H1 (cell line): ENCODE measurements at regions not wholly inside any gene's neighbourhood (a gene's known extent, or its start where the extent isn't known, plus 50 kb on each side); places are given as distances from the start of the nearest gene placed in this dataset.

Experiments used
- CTCF ChIP-seq, 3 experiments: IDR thresholded peaks; 1 replicate in 2 of 3; 2 replicates in 1 of 3; pipeline versions ENCODE4 v1.5.1 to v1.6.1; 2011; ENCODE audit warnings: low read length in 3 of 3, mild to moderate bottlenecking in 3 of 3, inconsistent platforms in 2 of 3, low read depth in 1 of 3, moderate library complexity in 1 of 3; ENCODE audit not compliant: insufficient read depth in 1 of 3; ENCODE audit errors: control extremely low read depth in 1 of 3
- EP300 ChIP-seq, 2 experiments: IDR thresholded peaks; 1 replicate in 1 of 2; 2 replicates in 1 of 2; pipeline ENCODE4 v1.6.1; 2011 to 2012; ENCODE audit warnings: low read depth in 2 of 2, low read length in 2 of 2, mild to moderate bottlenecking in 2 of 2, borderline replicate concordance in 1 of 2, inconsistent platforms in 1 of 2, moderate library complexity in 1 of 2
- FOSL1 ChIP-seq: IDR thresholded peaks from 2 replicates; pipeline ENCODE4 v1.6.1; 2011; ENCODE audit warnings: mild to moderate bottlenecking, low read depth, low read length, moderate library complexity; ENCODE audit not compliant: insufficient read depth
- POLR2A ChIP-seq, 2 experiments: IDR thresholded peaks; 1 replicate in 1 of 2; 2 replicates in 1 of 2; pipeline ENCODE4 v1.6.1; 2011; ENCODE audit warnings: low read depth in 2 of 2, low read length in 2 of 2, mild to moderate bottlenecking in 2 of 2; ENCODE audit errors: control extremely low read depth in 1 of 2
- POLR2AphosphoS5 ChIP-seq: IDR thresholded peaks from 2 replicates; pipeline ENCODE4 v1.6.1; 2011; ENCODE audit warnings: low read depth, low read length
- SUZ12 ChIP-seq: fragments of 200-600 bp; sonication (generic); IDR thresholded peaks from 2 replicates; pipeline ENCODE4 v1.6.1; 2012; ENCODE audit warnings: mild to moderate bottlenecking, inconsistent platforms, low read length, moderate library complexity, mixed read lengths

GRCh38 chr18:75121266-75121665 is 87.7 kb downstream of the PTGR3 start:
- TF ChIP-seq EP300 (IDR thresholded peaks at IDR 0.05; ENCODE audit: borderline replicate concordance in 1 of 2, low read depth in 2 of 2, low read length in 2 of 2) = no peak
- no peak for TF ChIP-seq SUZ12
- TF ChIP-seq CTCF (IDR thresholded peaks at IDR 0.05; ENCODE audit: control extremely low read depth in 1 of 3, insufficient read depth in 1 of 3, low read depth in 1 of 3, low read length in 3 of 3) = no peak
- TF ChIP-seq FOSL1 = no peak
- no peak for TF ChIP-seq POLR2AphosphoS5
- no peak for TF ChIP-seq POLR2A (IDR thresholded peaks at IDR 0.05; ENCODE audit: control extremely low read depth in 1 of 2, low read depth in 2 of 2, low read length in 2 of 2)
